ENCODE measurements at regions not wholly inside any gene's neighbourhood (a gene's known extent, or its start where the extent isn't known, plus 50 kb on each side); places are given as distances from the start of the nearest gene placed in this dataset.
A peak's percentile ranks its signal among the peaks of the same experiment; 100 is the strongest.

DNA sequence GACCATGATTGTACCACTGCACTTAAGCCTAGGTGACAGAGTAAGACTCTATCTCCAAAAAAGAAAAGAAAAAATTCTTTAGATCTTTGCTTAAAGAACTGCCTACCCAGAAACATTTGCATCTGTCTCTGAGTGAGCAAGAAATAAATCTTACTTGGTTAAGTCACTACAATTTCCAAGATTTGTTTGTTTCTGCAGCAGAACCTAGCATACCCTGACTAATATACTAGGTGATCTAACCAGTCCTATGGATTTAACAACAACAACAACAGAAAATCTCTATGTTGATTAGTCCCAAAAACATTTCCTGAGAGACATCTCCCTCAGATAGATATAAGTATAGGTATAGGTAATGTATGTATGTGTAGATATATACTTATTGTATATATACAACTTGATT, 549.3 kb upstream of the PSMD7 start:
- no peak for DNase-seq (ENCODE audit: low spot score)

DNA sequence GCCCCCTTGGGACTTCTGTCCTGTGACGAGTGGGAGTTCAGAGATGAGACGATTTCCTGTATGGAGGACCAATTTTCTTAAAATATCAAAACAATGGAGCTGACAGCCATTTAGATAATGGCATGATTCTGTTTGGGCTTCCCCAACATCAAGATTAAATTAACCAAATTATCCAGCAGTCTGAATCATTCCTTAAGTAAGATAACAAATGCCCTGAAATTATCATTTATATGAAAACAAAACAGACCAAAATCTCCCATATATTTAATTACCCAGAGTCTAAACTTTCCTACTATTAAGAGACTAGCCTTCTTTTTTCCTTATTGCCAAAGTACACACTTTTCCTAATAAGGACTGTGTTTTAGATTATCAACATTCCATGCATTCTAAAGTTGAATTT, 550.1 kb upstream of the PSMD7 start:
- no peak for DNase-seq (ENCODE audit: low spot score)

DNA sequence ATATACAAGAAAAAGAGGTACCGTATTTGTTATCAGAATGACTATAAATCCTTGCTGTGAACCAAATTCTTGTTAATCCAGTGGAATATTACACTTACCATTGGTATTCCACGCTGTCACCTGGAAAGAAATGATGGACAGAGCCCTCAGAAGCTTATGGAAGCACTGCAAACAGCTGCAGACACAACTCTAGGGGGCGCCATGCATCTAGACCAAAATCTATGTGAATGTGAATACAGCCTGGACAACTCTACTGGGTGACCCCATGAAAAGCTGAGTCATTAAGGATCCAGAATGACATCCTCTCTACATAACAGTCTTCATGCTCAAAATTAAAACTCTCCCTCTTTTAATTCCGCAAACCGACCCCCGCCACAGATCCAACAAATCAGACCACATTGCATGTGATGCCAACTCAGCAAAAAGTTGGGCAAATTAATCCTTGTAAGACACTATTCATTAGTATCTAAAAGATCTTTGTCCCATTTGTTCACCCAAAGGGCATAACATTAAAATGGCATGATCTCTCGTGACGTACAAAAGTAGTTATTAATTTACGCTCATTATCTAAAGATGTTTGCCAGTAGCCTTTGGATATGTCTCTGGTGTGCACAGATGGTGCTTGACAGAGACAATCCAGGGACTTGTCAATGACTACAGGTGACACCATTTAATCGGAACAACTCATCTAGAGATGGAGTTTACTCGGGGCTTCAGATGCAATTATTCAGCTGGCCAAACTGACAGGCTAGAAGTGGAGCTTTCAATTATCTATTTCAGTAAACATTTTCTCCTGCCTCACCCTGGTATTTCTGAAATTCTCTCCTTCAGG, 552.7 kb upstream of the PSMD7 start:
- DNase-seq (ENCODE audit: low spot score), result no peak

DNA sequence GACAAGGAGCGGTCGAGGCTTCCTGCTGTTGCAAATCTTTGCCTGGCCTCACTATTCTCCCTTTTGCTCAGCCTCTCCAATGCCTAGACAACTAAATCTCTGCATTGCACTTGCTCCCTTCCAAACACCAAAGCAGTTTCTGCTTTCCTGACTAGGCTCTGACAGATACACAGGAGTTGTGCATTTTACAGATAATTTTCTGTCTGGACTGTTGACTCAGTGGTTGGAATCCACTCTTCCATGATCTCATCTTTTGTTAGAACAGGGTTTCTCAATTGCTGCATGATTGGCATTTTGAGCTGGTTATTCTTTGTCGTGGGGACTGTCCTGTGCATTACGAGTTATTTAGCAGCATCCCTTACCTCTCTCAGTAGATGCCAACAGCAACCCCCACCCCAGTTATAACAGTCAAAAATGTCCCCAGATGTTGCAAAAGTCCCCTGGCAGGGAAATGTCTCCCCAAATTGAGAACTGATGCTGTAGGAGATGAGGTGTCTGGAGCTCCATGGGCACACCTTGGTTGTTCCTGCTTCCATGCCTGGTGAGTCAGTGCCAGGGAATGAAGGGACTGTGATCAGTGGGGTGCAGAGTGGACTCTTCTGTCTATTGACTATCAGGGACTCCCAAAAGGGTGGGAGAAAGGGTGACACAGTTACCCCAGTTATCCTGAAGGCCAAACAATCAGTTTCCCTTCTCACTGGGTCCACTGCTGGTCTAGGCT, 557.4 kb upstream of the PSMD7 start:
- DNase-seq (ENCODE audit: low spot score), result no peak

DNA sequence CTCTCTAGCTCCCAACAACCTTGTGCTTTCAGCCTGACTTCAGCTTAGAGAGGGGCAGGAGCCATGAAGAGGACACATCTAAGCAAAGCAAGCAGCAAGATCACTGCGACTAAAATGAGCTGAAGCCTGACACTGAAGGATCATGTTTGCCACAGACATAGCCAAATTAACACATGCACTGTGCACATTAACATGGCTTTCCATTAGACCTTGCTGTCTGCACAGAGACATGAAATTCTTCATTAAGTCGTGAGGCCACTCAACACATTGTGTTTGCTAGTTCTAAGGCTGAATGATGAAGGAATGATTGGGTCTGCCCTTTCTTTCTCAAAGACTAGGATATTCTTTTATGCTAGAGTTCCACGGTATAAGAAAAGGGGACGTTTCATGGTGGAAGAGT, 558.3 kb upstream of the PSMD7 start:
- no peak for DNase-seq (ENCODE audit: low spot score)

DNA sequence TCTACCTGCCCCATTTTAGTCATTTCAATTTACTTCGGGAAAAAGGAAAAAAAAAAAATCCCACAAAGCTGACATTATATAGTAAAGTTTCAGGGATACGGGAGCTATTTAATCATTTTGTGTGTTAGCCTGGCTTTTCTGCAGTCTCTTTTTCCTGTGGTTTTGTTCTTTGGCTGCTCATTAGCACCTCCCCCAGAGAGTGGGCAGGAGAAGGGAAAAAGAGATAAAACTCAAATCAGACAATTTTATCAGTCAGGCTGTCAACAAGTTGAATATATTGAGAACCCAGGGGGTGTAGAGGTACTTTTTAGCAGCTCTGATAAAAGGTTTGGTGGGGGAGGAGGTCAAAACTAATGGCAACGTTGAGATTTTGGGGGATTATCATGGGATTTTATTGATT, 559.0 kb upstream of the PSMD7 start:
- DNase-seq (ENCODE audit: low spot score), result no peak

DNA sequence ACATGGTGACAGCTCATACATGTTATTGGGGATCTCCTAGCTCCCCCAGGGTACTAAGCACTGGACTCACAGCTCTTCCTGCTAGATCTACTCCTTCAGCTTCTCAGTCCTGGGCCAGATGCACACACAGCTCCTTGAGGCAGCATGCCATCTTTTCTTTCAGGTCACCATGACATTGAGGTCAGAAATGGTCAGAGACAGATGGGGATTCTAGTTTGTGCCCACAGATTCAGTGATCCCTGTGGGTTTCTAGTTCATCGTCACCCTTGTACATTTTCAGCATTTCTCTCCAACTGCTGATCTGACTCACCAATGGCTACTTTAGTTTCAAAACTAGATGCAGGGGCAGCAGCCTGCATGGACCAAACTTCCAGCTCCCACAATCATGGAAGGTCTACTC, 560.7 kb upstream of the PSMD7 start:
- no peak for DNase-seq (ENCODE audit: low spot score)

DNA sequence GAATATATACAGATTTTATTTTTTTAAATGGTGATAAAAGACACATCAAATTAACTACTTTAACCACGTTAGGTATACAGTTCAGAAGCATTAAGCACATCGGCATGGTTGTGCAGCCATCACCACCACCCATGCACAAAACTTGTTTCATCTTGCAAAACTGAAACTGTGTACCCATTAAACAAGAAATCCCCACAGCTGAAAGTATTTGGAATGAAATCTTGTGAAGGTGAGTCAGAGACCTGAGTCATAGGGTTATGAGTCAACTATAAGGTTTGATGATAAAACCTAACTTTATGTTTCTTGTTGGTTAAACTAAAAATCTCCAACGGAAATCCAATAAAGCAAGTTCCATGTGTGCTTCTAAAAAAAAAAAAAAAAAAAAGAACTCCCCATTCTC, 561.6 kb upstream of the PSMD7 start:
- DNase-seq (ENCODE audit: low spot score), result peak; percentile 47

DNA sequence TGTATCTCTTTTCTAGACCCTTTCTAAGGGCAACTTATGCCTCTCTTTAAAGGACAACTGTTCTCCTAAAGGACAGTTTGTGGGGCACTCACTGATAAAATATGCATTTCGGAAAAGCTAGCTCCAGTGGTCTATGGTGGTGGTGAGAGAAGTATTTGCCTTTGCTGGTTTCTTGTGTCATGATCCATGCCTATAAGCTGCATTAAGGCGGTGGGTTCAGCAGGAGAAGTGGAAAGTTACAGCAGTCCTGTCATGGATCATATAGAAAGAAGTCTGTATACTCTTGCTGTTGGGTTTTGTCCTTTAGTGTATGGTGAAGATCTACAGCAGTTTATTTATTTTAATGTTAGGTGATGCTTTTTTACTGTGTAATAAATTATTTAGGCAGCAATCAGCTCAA, 563.9 kb upstream of the PSMD7 start:
- DNase-seq (ENCODE audit: low spot score), result no peak

DNA sequence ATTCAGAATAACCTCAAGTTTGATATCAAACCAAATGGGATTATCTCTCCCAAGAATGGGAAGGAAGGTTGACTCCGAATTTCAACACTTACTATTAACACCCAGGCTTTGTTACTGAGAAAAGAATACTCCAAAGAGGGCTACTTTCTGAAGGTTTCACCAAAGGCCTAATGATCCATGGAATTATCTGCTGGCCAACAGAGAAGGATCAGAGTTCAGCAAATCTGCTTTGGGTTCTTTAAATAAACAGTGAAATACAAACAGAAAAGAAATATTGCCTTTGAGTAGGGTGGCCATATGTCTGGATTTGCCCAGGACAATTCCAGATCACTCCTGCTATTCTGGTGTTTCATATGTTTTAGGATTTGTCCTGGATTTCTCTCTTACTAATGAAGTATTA, 564.5 kb upstream of the PSMD7 start:
- DNase-seq (ENCODE audit: low spot score), result no peak

DNA sequence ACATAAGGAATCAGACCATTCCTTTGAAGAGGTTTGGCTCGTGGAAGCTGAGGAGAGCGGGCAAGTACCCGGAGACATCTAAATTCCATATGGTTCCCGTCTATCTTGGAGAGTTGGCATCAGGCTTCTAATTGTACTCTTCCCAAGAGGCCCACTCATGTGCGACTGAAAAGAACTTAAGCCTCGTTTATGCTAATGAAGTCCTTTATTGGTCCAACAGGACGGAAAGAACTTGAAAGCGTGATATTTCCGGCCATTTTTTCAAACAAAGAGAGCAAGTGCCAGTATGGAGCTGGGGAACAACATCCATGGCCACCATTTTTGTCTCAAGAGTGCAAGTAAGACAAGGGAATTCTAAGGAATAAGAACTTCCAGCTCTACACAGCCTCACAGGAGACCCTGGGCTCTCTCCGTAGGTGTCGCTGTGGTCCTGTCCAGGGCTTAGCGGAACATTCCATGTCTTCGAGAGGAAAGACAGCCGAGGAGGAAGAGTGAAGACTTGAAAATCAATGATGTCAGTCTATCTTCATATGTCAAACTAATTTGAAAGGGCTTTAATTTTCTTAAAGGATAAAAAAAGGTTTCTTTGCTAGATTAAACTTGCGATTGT, 566.0 kb upstream of the PSMD7 start:
- no peak for DNase-seq (ENCODE audit: low spot score)

DNA sequence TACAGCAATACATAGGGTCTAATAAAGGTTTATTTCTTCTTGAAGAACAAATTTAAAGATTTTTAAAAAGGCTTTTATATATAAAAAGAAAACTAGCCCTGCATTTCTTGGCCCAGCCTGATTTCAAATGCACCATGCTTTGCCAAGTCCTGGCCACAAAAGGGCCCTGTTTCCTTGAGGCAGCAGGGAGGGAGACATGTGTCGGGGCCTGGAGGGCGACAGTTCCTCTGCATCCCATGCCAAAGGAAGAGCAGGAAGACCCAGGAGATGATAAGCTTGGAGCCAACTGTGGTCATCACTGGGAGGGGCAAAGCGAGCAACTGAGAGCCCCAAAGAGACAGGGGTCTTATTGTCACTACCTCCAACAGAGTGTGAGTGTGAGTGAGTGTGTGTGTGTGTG, 571.5 kb upstream of the PSMD7 start:
- no peak for DNase-seq (ENCODE audit: low spot score)

DNA sequence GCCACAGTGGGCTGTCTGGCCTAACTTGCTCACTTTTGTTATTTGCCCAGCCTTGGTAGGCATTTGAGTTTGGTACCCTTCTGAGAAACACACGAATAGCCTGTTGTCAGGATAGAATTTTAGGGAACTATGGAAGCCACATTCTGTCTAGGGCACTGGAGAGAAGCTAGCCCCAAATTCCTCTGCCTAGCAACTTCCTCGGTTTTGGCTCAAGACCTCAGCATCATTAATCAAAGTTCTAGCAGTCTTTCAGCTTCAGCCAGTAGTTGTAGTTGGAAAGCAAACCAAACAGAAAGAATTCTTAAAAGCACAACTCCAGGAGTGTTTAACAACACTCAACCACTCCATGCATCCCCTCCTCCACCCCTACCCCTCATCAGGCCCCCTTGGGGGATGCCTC, 572.1 kb upstream of the PSMD7 start:
- no peak for DNase-seq (ENCODE audit: low spot score)

DNA sequence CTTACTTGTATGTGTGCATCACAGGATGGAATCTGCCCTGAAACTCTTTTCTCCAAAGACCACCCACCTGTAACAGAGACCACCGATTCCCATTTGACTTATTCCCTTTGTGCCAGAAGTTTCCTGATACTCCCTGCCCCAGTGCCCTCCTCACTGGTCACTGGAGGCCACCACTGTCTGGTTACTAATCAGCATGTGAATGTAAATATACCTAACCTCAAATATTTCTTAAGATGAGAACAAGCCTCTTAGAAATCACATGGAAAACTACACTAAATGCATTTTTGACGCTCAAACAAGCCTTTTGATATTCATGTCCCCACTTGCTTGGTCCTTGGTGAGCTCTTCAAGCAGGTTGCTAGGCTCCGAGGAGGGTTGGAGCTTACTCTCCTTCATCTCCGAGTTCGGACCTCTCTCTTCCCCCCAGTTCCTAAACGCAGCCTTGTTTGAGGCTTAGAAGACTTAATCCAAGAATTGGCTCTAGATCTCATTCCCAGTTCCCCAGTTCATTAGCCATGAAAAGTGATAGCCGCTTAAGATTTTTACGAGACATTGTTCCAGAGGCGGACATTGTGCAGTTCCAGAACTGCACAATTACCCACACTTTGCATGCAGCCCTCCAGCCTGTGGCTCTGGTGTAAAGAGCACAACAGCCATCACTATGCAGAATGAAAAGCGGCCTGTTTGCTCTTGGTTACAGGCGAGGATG, 579.2 kb upstream of the PSMD7 start:
- DNase-seq (ENCODE audit: low spot score), result no peak

DNA sequence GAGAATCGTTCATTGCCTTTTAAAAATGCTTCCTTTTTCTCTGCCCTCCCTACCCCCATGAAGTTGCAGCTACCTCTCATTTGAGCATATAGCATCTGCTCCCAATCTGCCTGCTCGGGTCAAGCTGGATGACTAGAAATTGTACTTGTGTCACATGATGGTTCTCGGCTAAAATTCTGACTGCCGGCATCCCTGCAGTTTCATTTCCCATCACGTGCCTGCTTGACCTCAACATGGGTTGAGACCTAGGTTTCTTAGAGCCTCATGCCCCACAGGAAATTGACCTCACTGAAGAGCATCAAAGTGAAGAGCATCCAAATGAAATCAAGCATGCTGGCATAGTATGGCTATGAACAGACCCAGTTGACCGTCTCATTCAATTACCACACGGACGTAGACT, 581.6 kb upstream of the PSMD7 start:
- no peak for DNase-seq (ENCODE audit: low spot score)

DNA sequence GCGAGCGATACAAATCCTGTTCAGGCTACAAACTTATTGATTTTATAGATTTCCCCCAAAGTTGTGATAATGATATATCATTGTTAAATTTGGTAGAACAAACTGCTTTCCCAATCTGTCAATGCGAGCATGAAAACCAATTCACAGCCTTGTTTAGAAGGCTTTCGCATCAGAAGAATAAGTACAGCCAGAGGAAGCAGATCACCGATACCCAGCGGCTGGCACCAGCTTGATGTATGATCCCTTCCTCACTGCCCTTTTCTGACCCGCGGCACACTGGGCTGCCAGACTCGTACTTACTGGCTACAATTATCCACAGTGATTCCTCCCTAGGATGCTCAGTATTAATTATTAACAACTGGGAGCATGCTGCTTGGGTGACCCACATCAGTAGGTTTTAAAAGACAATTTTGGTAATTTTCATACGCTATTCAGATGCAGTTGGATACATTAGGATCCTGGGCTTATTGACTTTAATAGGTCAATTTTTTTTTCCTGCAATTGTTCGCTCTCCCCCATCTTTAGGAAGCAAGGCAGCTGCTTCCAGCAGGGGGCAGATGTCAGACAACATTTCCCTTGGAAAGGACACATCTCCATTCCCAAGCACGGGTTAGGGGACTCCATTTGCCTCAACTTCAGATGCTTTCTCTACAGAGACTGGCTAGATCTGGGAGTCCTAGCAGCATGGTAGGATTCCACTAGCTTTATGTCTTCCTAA, 582.7 kb upstream of the PSMD7 start:
- DNase-seq (ENCODE audit: low spot score), result peak; percentile 5

DNA sequence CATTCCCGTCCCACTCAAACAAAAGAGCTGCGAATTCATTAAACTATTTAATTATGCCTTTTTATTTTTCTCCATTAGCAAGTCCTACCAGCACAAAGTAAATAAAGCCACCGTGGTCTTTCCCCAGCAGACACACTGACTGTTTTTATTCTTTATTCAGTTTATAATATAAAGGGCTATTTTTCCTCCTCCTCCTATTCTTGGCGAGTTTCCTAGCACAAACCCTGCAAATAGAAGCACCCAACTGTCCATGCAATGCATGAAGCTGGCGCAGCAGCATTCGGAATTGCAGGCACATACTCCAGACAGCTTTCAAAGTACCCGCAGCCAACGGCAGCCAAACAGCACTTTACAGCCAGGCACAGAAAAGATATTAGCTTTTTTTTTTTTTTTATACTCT, 583.4 kb upstream of the PSMD7 start:
- DNase-seq (ENCODE audit: low spot score), result no peak

DNA sequence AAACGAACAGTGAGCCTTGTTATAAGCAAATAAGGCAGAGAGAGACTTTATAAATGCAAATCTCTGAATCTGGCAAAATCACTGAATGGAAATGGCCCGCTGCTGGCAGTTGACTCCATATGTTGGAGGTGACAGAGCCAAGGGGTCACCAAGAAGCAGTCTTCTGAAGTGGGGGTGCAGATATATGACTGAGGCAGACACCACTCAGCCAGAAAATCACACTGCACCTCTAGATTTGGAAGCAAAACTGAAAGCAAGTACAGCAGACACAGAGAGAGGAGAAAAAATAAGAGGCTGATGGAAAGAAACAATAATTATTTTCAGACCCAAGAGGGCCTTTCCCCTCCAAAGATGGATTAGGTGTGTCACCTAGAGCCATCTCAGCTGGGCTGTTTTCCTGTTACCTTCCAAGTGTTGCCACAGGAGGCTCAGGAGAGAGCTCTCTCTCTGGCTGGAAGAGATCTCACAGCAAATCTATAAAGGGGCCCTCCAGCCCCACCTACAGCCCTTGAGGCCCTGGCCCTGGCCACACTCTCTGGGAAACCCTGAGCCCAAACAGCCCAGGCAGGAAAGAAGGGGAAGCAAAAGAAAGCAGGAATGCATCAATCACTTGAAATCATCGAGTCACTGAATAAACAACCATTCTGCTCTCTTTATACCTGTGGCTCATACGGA, 585.1 kb upstream of the PSMD7 start:
- no peak for DNase-seq (ENCODE audit: low spot score)

DNA sequence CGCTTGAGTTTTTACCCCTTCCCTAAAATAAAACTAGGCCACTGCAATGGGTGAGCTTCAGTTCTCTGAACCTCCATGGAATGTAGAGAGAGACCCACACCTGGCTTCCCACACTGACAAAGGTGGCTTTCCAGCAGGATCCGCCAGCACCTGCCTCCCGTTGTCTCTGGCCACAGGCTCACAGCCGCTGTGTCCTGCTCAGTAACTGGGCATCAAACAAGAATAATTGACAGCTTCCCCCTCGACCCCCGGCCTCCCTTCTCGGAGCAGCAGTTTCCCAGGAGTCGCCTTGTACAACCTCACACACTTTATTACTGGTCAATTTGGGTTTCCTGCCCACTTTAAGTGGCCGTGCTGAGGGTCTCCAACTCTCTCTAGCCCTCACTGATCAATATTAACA, 586.1 kb upstream of the PSMD7 start:
- no peak for DNase-seq (ENCODE audit: low spot score)

DNA sequence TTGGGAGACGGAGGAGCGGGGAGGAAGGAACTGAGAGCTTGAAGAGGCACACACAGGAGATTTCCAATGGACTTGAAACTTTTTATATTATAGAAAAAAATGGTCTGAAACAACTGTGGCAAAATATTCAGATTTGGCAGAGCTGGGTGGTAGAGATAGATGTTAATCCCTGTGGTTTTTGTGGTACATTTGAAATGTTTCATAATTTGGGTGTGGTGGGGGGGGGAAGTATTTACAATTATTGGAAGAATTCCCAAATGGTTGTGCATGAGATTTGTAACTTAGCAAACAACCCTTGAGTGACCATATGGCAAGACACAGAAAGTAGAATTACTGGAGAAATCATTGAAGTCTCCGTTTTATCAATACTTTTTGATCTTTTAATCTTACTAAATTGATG, 588.8 kb upstream of the PSMD7 start:
- no peak for DNase-seq (ENCODE audit: low spot score)

DNA sequence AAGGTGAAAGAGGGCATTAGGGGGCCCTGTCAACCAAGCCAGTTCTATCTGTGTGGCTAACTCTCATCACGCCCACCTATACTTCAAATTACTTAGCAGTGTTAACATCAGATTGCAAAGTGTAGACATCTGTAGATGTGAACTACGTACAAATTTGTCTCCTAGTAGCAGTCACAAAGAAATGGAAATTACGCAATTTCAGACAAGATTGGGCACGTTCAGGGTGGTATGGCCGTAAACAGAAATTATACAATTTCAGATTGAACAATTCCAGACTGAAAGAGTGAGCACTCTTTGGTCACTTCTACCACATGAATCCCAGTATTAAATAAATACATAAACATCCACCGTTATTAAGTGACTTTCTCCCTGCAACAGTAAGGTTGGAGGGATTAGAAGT, 592.7 kb upstream of the PSMD7 start:
- no peak for DNase-seq (ENCODE audit: low spot score)

DNA sequence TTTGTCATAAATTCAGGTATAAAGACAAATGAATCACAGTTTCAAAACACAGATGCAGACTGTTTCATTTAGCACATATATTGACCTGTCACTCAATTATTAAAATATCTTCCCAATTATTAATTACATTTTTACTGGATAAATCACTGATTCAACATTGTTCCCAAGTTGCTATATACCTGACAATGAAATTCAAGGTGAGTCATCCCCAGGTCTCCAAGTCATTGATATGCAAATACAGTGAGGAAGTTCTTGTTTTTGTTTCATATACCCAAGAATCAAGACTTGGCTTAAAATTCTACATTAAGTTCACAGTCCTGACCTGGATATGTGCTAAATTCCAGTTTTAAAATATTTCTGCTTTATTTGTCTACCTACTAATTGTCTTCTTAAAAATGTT, 599.3 kb upstream of the PSMD7 start:
- DNase-seq (ENCODE audit: low spot score), result no peak
